NB4 (cell line): ENCODE measurements at regions not wholly inside any gene's neighbourhood (a gene's known extent, or its start where the extent isn't known, plus 50 kb on each side); places are given as distances from the start of the nearest gene placed in this dataset.

Experiments used
- DNase-seq: peaks from one replicate; pipeline ENCODE4 v3.0.0; 2010; ENCODE audit warnings: low read depth
- H3K4me3 ChIP-seq: one replicate; pipeline ENCODE4 v1.5.1; 2011; ENCODE audit warnings: mild to moderate bottlenecking, low read depth, low read length, moderate library complexity
- MYC ChIP-seq: IDR thresholded peaks from 2 replicates; pipeline ENCODE4 v1.6.1; 2011; ENCODE audit warnings: low read depth, low read length
- POLR2A ChIP-seq: IDR thresholded peaks from 2 replicates; pipeline ENCODE4 v1.6.1; 2011; ENCODE audit warnings: mild to moderate bottlenecking; ENCODE audit not compliant: insufficient read length; ENCODE audit errors: extremely low read depth
- TF ChIP-seq, protein P1 (sequence below): IDR thresholded peaks from 2 replicates; pipeline ENCODE4 v1.6.1; 2011; ENCODE audit warnings: low read depth, low read length
- TF ChIP-seq, protein P2 (sequence below): IDR thresholded peaks from one replicate; pipeline ENCODE4 v1.5.1; 2012; ENCODE audit warnings: low read depth, low read length

DNA sequence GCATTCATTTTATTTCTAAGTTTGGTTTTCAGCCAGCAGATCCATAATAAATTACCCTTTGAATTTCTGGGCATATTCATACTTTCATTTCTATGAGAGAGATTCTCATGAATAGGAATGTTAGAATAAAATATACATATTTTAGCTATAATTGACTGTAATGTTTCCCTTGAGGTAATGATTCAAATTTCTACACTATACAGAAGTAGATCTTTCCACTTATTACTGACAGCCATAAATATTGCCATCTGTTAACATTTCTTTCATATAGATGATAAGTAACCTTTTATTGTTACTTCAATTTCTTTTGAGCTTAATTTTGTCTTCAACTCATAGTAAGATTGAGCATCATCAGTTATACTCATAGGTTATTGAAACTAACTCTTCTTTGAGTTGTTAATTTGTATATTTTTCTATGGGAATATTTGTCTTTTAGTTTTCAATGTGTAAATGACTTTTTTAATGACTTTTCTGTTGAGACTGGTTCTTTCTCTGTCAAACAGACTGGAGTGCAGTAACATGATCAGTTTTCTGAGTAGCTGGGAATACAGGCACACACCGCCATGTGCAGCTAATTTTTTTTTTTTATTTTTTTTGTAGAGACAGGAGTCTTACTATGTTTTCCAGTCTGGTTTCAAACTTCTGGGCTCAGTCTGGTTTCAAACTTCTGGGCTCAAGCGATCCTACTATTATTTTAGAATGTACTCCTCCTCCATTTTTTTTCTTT is 991.6 kb downstream of the SLC6A15 start:
- H3K4me3 ChIP-seq = no peak overlapping the region
- no peak for DNase-seq
- TF ChIP-seq, protein P1, sequence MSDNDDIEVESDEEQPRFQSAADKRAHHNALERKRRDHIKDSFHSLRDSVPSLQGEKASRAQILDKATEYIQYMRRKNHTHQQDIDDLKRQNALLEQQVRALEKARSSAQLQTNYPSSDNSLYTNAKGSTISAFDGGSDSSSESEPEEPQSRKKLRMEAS = no peak
- TF ChIP-seq, protein P2, sequence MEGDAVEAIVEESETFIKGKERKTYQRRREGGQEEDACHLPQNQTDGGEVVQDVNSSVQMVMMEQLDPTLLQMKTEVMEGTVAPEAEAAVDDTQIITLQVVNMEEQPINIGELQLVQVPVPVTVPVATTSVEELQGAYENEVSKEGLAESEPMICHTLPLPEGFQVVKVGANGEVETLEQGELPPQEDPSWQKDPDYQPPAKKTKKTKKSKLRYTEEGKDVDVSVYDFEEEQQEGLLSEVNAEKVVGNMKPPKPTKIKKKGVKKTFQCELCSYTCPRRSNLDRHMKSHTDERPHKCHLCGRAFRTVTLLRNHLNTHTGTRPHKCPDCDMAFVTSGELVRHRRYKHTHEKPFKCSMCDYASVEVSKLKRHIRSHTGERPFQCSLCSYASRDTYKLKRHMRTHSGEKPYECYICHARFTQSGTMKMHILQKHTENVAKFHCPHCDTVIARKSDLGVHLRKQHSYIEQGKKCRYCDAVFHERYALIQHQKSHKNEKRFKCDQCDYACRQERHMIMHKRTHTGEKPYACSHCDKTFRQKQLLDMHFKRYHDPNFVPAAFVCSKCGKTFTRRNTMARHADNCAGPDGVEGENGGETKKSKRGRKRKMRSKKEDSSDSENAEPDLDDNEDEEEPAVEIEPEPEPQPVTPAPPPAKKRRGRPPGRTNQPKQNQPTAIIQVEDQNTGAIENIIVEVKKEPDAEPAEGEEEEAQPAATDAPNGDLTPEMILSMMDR = no peak
- no peak for TF ChIP-seq POLR2A
- no peak for TF ChIP-seq MYC

DNA sequence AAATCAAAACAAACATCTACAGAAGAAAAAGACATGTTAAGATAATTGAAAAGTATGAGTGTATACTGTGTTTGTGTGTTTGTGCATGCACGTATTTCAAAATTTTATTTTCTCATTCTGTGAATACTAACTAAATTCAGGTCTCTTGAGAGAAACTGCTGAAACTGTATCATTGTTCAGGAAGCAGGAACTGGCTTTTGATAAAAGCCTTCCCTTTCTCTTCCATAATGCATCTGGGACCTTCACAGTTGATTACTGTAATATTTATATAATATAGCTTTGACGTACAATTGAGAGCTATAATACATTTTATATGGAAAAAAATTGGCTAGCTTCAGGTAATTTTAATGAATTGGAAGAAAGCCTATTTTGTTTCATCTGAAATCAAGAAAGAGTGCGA is 993.5 kb downstream of the SLC6A15 start:
- TF ChIP-seq POLR2A (no peak), MYC (no peak)
- TF ChIP-seq, protein P1 = no peak
- TF ChIP-seq, protein P2 = no peak
- no peak overlapping the region for H3K4me3 ChIP-seq
- DNase-seq = no peak

- no peak overlapping the region for H3K4me3 ChIP-seq
- DNase-seq = no peak
- no peak for TF ChIP-seq POLR2A
- TF ChIP-seq, protein P1 = no peak
- TF ChIP-seq MYC = no peak
- TF ChIP-seq, protein P2 = no peak
Measured at GRCh38 chr12:83904175-83904574, 1008.4 kb downstream of the SLC6A15 start.

- TF ChIP-seq MYC (no peak), POLR2A (no peak)
- TF ChIP-seq, protein P2 = no peak
- TF ChIP-seq, protein P1 = no peak
- DNase-seq = no peak
- H3K4me3 ChIP-seq = no peak overlapping the region
Measured at GRCh38 chr12:83896416-83896815, 1016.2 kb downstream of the SLC6A15 start.

DNA sequence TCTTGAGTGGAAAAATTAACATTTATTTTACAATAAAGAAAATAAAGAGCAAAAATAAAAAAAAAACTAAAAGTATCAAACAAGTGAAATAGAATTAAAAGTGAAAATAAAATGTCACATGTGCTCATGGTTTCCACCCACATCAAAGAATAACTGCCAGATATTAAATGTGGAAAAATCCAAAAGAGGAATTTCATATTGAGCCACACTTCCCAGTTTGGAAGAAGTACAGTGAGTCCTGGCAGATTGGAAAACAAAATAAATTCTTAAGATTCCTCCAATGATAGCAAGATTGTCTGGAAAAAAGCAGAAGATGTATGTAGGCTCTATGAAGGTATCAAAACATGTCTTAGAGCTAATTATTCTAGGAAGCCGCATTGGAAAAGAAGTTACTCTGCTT is 1019.5 kb downstream of the SLC6A15 start:
- H3K4me3 ChIP-seq = no peak overlapping the region
- TF ChIP-seq POLR2A (no peak), MYC (no peak)
- TF ChIP-seq, protein P2 = no peak
- TF ChIP-seq, protein P1 = no peak
- DNase-seq = no peak
